Activated T-cell treated with anti-CD3 and anti-CD28 coated beads, Interleukin-2, amount 50 U/mL, for 4 hours (primary cell): ENCODE measurements at regions not wholly inside any gene's neighbourhood (a gene's known extent, or its start where the extent isn't known, plus 50 kb on each side); places are given as distances from the start of the nearest gene placed in this dataset.
"Not testable (repeated sequence)": the region's sequence is repeated elsewhere in the genome, so short reads cannot be mapped to it uniquely, and the experiment has no call there.

Source experiments
- ATAC-seq, 2 donors: fragments of 200-7000 bp; cut with Tn5 transposase; one replicate each; pipeline ENCODE4 v1.10.0; 2021
- DNase-seq: peaks from one replicate; pipeline ENCODE4 v3.0.0-alpha.2; 2020
- H3K27me3 Mint-ChIP-seq: one replicate; pipeline ENCODE4 v1.8.0; 2021; ENCODE audit warnings: low read depth, mixed read lengths
- H3K36me3 Mint-ChIP-seq: one replicate; pipeline ENCODE4 v1.8.0; 2022; ENCODE audit warnings: mixed read lengths; ENCODE audit not compliant: insufficient read depth
- H3K4me1 Mint-ChIP-seq: one replicate; pipeline ENCODE4 v1.8.0; 2021; ENCODE audit warnings: low read depth, mixed read lengths
- H3K4me3 Mint-ChIP-seq: one replicate; pipeline ENCODE4 v1.8.0; 2021; ENCODE audit warnings: mild to moderate bottlenecking, moderate library complexity, mixed read lengths
- H3K9me3 Mint-ChIP-seq: one replicate; pipeline ENCODE4 v1.8.0; 2021; ENCODE audit warnings: mixed read lengths

GRCh38 chr1:235059221-235059620, 69.4 kb downstream of the TOMM20 start:
- no peaks in the 10 kb centered on the region for H3K27me3 Mint-ChIP-seq
- no peaks in the 10 kb centered on the region for H3K9me3 Mint-ChIP-seq
- peaks cover 14% of the 10 kb centered on the region for H3K4me1 Mint-ChIP-seq
- ATAC-seq (no peak), DNase-seq (no peak)
- H3K36me3 Mint-ChIP-seq, result no peaks in the 10 kb centered on the region
- H3K4me3 Mint-ChIP-seq, result no peak overlapping the region

- no peaks in the 10 kb centered on the region for H3K9me3 Mint-ChIP-seq
- DNase-seq (no peak), ATAC-seq (no peak)
- H3K27me3 Mint-ChIP-seq, result no peaks in the 10 kb centered on the region
- H3K4me1 Mint-ChIP-seq, result peaks cover 12% of the 10 kb centered on the region
- H3K36me3 Mint-ChIP-seq, result no peaks in the 10 kb centered on the region
- H3K4me3 Mint-ChIP-seq, result no peak overlapping the region
Measured at GRCh38 chr1:235058695-235059094, 69.9 kb downstream of the TOMM20 start.

- Mint-ChIP-seq H3K27me3 (no peaks in the 10 kb centered on the region), H3K4me3 (no peak overlapping the region), H3K9me3 (no peaks in the 10 kb centered on the region), H3K4me1 (peaks cover 2% of the 10 kb centered on the region), H3K36me3 (no peaks in the 10 kb centered on the region)
- no peak for DNase-seq
- ATAC-seq, result no peak
Measured at GRCh38 chr1:235057385-235058306, 71.0 kb downstream of the TOMM20 start.

GRCh38 chr1:235056937-235057336, 71.7 kb downstream of the TOMM20 start:
- Mint-ChIP-seq H3K9me3 (no peaks in the 10 kb centered on the region), H3K4me3 (no peak overlapping the region), H3K36me3 (no peaks in the 10 kb centered on the region), H3K4me1 (peaks cover 1% of the 10 kb centered on the region), H3K27me3 (no peaks in the 10 kb centered on the region)
- DNase-seq, result no peak
- ATAC-seq, result no peak

- DNase-seq (no peak), ATAC-seq (no peak)
- Mint-ChIP-seq H3K4me1 (peaks cover 2% of the 10 kb centered on the region), H3K27me3 (no peaks in the 10 kb centered on the region), H3K9me3 (no peaks in the 10 kb centered on the region), H3K36me3 (no peaks in the 10 kb centered on the region), H3K4me3 (no peak overlapping the region)
Measured at GRCh38 chr1:235054936-235055335, 73.7 kb downstream of the TOMM20 start.

GRCh38 chr1:235054466-235054865, 74.2 kb downstream of the TOMM20 start:
- Mint-ChIP-seq H3K27me3 (no peaks in the 10 kb centered on the region), H3K4me1 (peaks cover 4% of the 10 kb centered on the region), H3K9me3 (no peaks in the 10 kb centered on the region), H3K4me3 (no peak overlapping the region), H3K36me3 (no peaks in the 10 kb centered on the region)
- no peak for DNase-seq
- ATAC-seq, result no peak

- Mint-ChIP-seq H3K36me3 (no peaks in the 10 kb centered on the region), H3K27me3 (no peaks in the 10 kb centered on the region), H3K4me1 (peaks cover 18% of the 10 kb centered on the region), H3K9me3 (no peaks in the 10 kb centered on the region), H3K4me3 (no peak overlapping the region)
- ATAC-seq, result no peak
- no peak for DNase-seq
Measured at GRCh38 chr1:235052067-235053008, 76.3 kb downstream of the TOMM20 start.

- DNase-seq, result no peak
- H3K36me3 Mint-ChIP-seq, result no peaks in the 10 kb centered on the region
- peaks cover 18% of the 10 kb centered on the region for H3K4me1 Mint-ChIP-seq
- H3K27me3 Mint-ChIP-seq, result no peaks in the 10 kb centered on the region
- H3K4me3 Mint-ChIP-seq, result no peak overlapping the region
- H3K9me3 Mint-ChIP-seq, result no peaks in the 10 kb centered on the region
- no peak for ATAC-seq
Measured at GRCh38 chr1:235051521-235051920, 77.1 kb downstream of the TOMM20 start.

- no peaks in the 10 kb centered on the region for H3K27me3 Mint-ChIP-seq
- no peak for ATAC-seq
- no peak overlapping the region for H3K4me3 Mint-ChIP-seq
- no peaks in the 10 kb centered on the region for H3K36me3 Mint-ChIP-seq
- DNase-seq, result no peak
- no peaks in the 10 kb centered on the region for H3K9me3 Mint-ChIP-seq
- peaks cover 20% of the 10 kb centered on the region for H3K4me1 Mint-ChIP-seq
Measured at GRCh38 chr1:235050911-235051360, 77.7 kb downstream of the TOMM20 start.

GRCh38 chr1:235049716-235050378, 78.8 kb downstream of the TOMM20 start:
- not testable (repeated sequence) for H3K36me3 Mint-ChIP-seq, H3K27me3 Mint-ChIP-seq, H3K9me3 Mint-ChIP-seq, DNase-seq, H3K4me3 Mint-ChIP-seq, ATAC-seq
- peaks cover 23% of the 10 kb centered on the region for H3K4me1 Mint-ChIP-seq

- peaks cover 26% of the 10 kb centered on the region for H3K4me1 Mint-ChIP-seq
- no peaks in the 10 kb centered on the region for H3K27me3 Mint-ChIP-seq
- DNase-seq, result no peak
- no peaks in the 10 kb centered on the region for H3K36me3 Mint-ChIP-seq
- H3K9me3 Mint-ChIP-seq, result no peaks in the 10 kb centered on the region
- no peak overlapping the region for H3K4me3 Mint-ChIP-seq
- no peak for ATAC-seq
Measured at GRCh38 chr1:235049217-235049616, 79.4 kb downstream of the TOMM20 start.

GRCh38 chr1:235047331-235047871, 81.2 kb downstream of the TOMM20 start:
- DNase-seq (no peak), ATAC-seq (no peak)
- Mint-ChIP-seq H3K36me3 (no peaks in the 10 kb centered on the region), H3K9me3 (no peaks in the 10 kb centered on the region), H3K4me1 (peaks cover 29% of the 10 kb centered on the region), H3K27me3 (no peaks in the 10 kb centered on the region), H3K4me3 (no peak overlapping the region)

- DNase-seq (no peak), ATAC-seq (no peak)
- Mint-ChIP-seq H3K9me3 (no peaks in the 10 kb centered on the region), H3K27me3 (no peaks in the 10 kb centered on the region), H3K4me1 (peaks cover 31% of the 10 kb centered on the region), H3K4me3 (no peak overlapping the region), H3K36me3 (no peaks in the 10 kb centered on the region)
Measured at GRCh38 chr1:235045921-235046601, 82.6 kb downstream of the TOMM20 start.
